Mammary epithelial cell (primary cell): ENCODE measurements at regions not wholly inside any gene's neighbourhood (a gene's known extent, or its start where the extent isn't known, plus 50 kb on each side); places are given as distances from the start of the nearest gene placed in this dataset.

Experiments used
- CTCF ChIP-seq, 2 donors: IDR thresholded peaks in 1 of 2; conservative IDR thresholded peaks in 1 of 2; 2 replicates each; pipeline ENCODE4 v1.5.1; 2011 to 2012; ENCODE audit warnings: inconsistent platforms in 2 of 2, low read length in 2 of 2, mild to moderate bottlenecking in 2 of 2, control low read depth in 1 of 2, low read depth in 1 of 2; ENCODE audit not compliant: insufficient read depth in 1 of 2; ENCODE audit errors: extremely low read depth in 1 of 2
- EZH2 ChIP-seq: IDR thresholded peaks from 2 replicates; pipeline ENCODE4 v1.6.1; 2012; ENCODE audit warnings: low read length, inconsistent platforms, borderline replicate concordance

GRCh38 chr2:207236156-207236935, 70.6 kb upstream of the KLF7 start:
- TF ChIP-seq EZH2, result no peak
- TF ChIP-seq CTCF (conservative IDR thresholded peaks at IDR 0.05 in 1 of 2, IDR thresholded peaks at IDR 0.05 in 1 of 2; ENCODE audit: extremely low read depth in 1 of 2, insufficient read depth in 1 of 2, low read depth in 1 of 2, low read length in 2 of 2), result no peak
